Nephron (organoid): ENCODE measurements at regions not wholly inside any gene's neighbourhood (a gene's known extent, or its start where the extent isn't known, plus 50 kb on each side); places are given as distances from the start of the nearest gene placed in this dataset.
A peak's percentile ranks its signal among the peaks of the same experiment; 100 is the strongest.

ENCODE experiments used
- H3K27ac Mint-ChIP-seq, 3 experiments: 2 replicates each; pipeline ENCODE4 v1.8.0; 2020; ENCODE audit warnings: mixed read lengths in 3 of 3, mild to moderate bottlenecking in 2 of 3, moderate library complexity in 1 of 3
- H3K27me3 Mint-ChIP-seq: 2 replicates; pipeline ENCODE4 v1.8.0; 2021; ENCODE audit warnings: low read depth, mild to moderate bottlenecking, moderate library complexity, mixed read lengths
- H3K36me3 Mint-ChIP-seq: 2 replicates; pipeline ENCODE4 v1.8.0; 2020; ENCODE audit warnings: low read depth, mixed read lengths
- H3K4me1 Mint-ChIP-seq: 2 replicates; pipeline ENCODE4 v1.8.0; 2020; ENCODE audit warnings: mixed read lengths
- H3K4me3 Mint-ChIP-seq, 3 experiments: 2 replicates each; pipeline ENCODE4 v1.8.0; 2020; ENCODE audit warnings: mild to moderate bottlenecking in 3 of 3, mixed read lengths in 3 of 3, moderate library complexity in 2 of 3
- H3K9me3 Mint-ChIP-seq: 2 replicates; pipeline ENCODE4 v1.8.0; 2020; ENCODE audit warnings: mixed read lengths
- CTCF ChIP-seq, 3 experiments: fragments of 200-600 bp; sonication (generic); IDR thresholded peaks; one replicate each; pipeline ENCODE4 v1.5.0; 2021; ENCODE audit warnings: antibody characterized with exemption in 3 of 3; ENCODE audit not compliant: unreplicated experiment in 3 of 3

- Mint-ChIP-seq H3K36me3 (peaks cover 2% of the 10 kb centered on the region), H3K27ac (no peak overlapping the region), H3K4me3 (no peak overlapping the region), H3K9me3 (peaks cover 22% of the 10 kb centered on the region), H3K27me3 (no peaks in the 10 kb centered on the region), H3K4me1 (peaks cover 19% of the 10 kb centered on the region)
- no peak for TF ChIP-seq CTCF (IDR thresholded peaks at IDR 0.05; ENCODE audit: unreplicated experiment in 3 of 3)
These were observed 98.0 kb downstream of the RND3 start for GRCh38 chr2:150389447-150389846.

GRCh38 chr2:150388289-150388625, 99.2 kb downstream of the RND3 start:
- Mint-ChIP-seq H3K4me1 (peaks cover 19% of the 10 kb centered on the region), H3K4me3 (no peak overlapping the region), H3K9me3 (peaks cover 29% of the 10 kb centered on the region), H3K27ac (peak overlapping the region in 2 of 3 experiments; percentile 13 to 33), H3K36me3 (peaks cover 8% of the 10 kb centered on the region), H3K27me3 (no peaks in the 10 kb centered on the region)
- no peak for TF ChIP-seq CTCF (IDR thresholded peaks at IDR 0.05; ENCODE audit: unreplicated experiment in 3 of 3)

GRCh38 chr2:150387586-150388288, 99.7 kb downstream of the RND3 start:
- no peak overlapping the region for H3K4me3 Mint-ChIP-seq
- H3K27ac Mint-ChIP-seq: peak overlapping the region in 1 of 3 experiments; percentile 13
- TF ChIP-seq CTCF (IDR thresholded peaks at IDR 0.05; ENCODE audit: unreplicated experiment in 3 of 3): no peak
- peaks cover 19% of the 10 kb centered on the region for H3K4me1 Mint-ChIP-seq
- no peaks in the 10 kb centered on the region for H3K27me3 Mint-ChIP-seq
- peaks cover 34% of the 10 kb centered on the region for H3K9me3 Mint-ChIP-seq
- H3K36me3 Mint-ChIP-seq: peaks cover 9% of the 10 kb centered on the region

GRCh38 chr2:150385211-150385610, 102.3 kb downstream of the RND3 start:
- Mint-ChIP-seq H3K9me3 (peaks cover 47% of the 10 kb centered on the region), H3K4me3 (no peak overlapping the region), H3K36me3 (peaks cover 9% of the 10 kb centered on the region), H3K4me1 (peaks cover 7% of the 10 kb centered on the region), H3K27ac (no peak overlapping the region), H3K27me3 (no peaks in the 10 kb centered on the region)
- no peak for TF ChIP-seq CTCF (IDR thresholded peaks at IDR 0.05; ENCODE audit: unreplicated experiment in 3 of 3)

GRCh38 chr2:150383587-150383986, 103.9 kb downstream of the RND3 start:
- Mint-ChIP-seq H3K27ac (no peak overlapping the region), H3K27me3 (no peaks in the 10 kb centered on the region), H3K4me3 (no peak overlapping the region)

More at GRCh38 chr2:150383587-150383986, 103.9 kb downstream of the RND3 start:
- Mint-ChIP-seq H3K9me3 (peaks cover 46% of the 10 kb centered on the region), H3K36me3 (peaks cover 9% of the 10 kb centered on the region), H3K4me1 (peaks cover 5% of the 10 kb centered on the region)
- no peak for TF ChIP-seq CTCF (IDR thresholded peaks at IDR 0.05; ENCODE audit: unreplicated experiment in 3 of 3)
